GM12874 (cell line): ENCODE measurements at regions not wholly inside any gene's neighbourhood (a gene's known extent, or its start where the extent isn't known, plus 50 kb on each side); places are given as distances from the start of the nearest gene placed in this dataset.

Experiments used
- TF ChIP-seq, protein P1 (sequence below): IDR thresholded peaks from 2 replicates; pipeline ENCODE4 v1.5.1; 2011; ENCODE audit warnings: low read depth, mild to moderate bottlenecking, control low read depth, low read length, moderate library complexity; ENCODE audit not compliant: insufficient read depth

DNA sequence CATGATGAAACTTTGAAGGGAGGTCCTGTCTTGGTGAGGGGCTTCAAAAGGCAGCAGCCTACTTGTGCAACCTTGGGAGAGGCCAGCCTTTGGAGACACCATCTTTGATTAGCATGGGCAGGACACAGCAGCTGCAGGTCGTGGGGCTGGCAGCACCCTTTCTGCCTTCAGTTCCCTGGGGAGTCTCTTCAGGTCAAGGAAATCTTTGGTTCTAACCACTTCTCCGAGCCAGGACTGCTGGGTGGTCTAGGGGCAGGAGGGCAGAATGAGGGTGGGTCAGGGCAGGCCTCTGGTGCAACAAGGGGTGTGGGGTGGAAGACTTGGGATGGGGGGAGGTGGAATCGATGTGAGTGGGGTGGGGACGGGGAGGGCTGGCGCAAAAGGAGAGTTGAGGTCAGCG, 269.7 kb downstream of the FOXD2 start:
- TF ChIP-seq, protein P1, sequence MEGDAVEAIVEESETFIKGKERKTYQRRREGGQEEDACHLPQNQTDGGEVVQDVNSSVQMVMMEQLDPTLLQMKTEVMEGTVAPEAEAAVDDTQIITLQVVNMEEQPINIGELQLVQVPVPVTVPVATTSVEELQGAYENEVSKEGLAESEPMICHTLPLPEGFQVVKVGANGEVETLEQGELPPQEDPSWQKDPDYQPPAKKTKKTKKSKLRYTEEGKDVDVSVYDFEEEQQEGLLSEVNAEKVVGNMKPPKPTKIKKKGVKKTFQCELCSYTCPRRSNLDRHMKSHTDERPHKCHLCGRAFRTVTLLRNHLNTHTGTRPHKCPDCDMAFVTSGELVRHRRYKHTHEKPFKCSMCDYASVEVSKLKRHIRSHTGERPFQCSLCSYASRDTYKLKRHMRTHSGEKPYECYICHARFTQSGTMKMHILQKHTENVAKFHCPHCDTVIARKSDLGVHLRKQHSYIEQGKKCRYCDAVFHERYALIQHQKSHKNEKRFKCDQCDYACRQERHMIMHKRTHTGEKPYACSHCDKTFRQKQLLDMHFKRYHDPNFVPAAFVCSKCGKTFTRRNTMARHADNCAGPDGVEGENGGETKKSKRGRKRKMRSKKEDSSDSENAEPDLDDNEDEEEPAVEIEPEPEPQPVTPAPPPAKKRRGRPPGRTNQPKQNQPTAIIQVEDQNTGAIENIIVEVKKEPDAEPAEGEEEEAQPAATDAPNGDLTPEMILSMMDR = no peak

DNA sequence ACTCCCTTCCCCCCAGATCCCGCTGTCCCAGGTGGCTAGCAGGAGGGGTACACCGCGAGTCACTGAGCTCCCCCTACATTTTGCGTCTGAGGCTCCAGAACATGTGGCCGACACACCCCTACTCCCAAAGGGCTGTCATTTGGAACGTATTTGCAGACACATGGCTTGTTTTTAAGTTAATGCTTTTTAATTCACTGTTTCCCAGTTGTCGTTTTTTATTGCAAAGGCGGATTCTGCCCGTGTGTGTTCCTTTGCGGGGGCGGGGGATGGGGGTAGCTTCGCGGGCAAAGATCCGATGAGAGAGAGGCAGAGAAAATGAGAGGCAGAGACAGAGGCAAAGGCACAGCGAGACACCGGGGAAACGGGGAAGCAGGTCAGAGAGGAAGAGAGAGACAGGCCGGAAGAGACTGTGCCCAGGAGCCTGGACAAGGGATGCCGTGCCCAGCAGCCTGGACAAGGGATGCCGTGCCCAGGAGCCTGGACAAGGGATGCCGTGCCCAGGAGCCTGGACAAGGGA, 270.2 kb downstream of the FOXD2 start:
- TF ChIP-seq, protein P1 = no peak

DNA sequence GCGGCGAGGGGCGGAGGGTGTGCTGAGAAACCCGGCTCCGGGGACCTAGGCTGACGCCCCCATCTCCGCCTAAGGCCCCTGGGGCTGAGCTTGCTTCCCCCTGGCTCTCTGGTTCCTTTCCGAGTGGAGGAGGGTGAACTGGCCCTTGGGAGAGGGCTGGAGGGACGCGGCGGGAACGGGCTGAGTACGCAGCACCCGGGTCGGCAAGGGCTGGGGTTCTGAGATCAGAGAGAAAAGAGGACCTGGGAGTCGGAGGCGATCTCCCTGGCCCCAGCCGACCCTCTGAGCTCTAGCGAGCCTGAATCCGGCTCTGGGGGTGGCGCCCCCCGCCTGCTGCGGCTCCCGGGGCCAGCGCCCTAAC, 270.8 kb downstream of the FOXD2 start:
- TF ChIP-seq, protein P1 = no peak

DNA sequence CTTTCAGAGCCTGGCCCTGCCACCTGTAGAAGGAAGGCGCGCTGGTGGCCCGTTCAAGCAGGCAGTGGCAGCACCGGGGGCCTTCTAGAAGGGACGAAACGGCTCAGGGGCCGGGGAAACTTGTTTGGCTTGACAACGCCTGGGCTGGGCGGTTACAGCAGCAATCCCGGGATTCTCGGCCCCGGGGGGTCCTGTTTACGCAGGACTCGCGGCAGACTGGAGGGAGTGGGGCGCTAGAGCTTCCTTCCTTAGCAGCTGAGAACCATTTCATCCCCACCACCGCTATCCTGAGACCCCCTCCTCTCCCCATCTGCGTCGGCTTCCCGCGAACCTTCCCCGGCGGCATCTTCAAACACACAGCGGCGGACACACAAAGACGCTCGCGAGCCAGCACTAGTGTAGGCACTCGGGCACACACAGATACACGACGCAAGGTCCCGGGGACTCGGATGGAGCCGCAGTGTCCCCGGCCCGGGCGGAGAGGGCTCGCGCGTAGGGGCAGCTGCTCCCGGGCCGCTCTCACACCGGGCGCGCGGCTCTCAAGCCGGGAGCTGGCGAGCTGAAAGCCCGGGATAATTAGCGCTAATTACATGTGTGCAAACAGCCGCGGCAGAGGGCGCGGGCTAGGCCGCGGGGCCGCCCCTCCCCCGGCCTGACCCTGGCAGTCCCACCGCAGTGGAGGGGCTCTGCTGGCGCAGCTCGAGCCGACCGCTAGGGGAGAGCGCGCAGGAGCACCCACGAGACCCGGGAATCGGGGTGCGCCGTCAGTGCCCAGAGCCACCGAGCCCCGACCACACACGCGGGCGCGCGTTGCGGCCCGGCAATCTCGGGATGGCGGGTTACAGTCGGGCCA, 271.4 kb downstream of the FOXD2 start:
- TF ChIP-seq, protein P1 = peak; percentile 35

DNA sequence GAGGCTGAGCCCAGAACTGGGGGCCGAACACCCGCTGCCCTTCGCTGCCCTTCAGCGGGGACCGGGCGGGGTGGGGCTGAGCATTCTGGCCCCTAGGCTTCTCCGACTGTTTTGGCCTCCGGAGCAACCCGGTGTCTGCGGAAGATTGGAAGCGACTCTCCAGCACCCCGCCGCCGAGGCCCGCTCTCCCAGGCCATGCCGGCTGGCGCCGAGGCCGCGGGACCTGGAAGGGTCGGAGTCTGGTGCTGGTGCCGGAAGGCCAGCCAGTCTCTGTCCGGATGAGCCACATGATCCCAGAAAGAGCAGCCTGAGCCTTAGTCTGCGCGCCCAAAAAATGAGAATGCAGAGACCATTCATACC, 272.0 kb downstream of the FOXD2 start:
- TF ChIP-seq, protein P1 = no peak

DNA sequence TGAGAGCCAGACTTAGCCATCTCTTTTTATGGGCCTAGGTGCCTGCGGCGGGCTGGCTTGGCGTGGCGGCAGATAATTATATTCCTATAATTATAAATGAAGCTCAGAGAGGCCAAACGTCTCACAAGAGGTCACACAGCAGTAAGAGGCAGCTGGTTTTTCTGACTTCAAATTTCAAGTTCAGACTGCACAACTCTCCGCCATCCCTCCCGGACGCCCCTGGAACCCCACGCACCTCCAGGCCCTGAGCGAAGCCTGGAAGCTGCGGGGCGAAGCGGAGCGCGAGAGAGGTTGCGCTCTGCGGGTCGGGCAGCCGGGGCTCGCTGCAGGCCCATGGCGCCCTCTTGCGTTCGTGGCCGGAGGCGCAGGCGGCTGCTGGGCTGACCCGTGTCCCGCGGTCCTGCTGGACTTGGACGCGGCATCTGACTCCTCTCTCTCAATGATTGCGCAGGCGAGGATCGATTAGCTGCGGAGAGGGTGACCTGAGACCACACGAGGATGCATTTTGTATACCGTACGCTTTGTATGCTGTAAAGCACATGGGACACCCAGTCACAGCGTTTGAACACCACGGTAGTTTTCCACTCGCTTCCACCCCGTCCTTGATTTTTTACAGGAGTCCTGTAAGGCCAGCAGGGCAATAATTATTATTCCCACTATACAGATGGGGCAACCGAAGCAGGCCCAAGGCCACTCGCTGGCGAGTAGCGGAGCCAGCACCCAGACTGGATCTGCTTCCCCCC, 272.7 kb downstream of the FOXD2 start:
- TF ChIP-seq, protein P1 = peak; percentile 100
